Activated CD8-positive, alpha-beta memory T cell treated with anti-CD3 and anti-CD28 coated beads for 36 hours (primary cell): ENCODE measurements at regions not wholly inside any gene's neighbourhood (a gene's known extent, or its start where the extent isn't known, plus 50 kb on each side); places are given as distances from the start of the nearest gene placed in this dataset.

Experiments
- CTCF ChIA-PET: fragments of 350-600 bp; sonication (Branson Sonifier 250); formaldehyde crosslinking; loops from one replicate; lab custom pipeline; 2021; ENCODE audit warnings: antibody characterized with exemption; lab: Charles Lee
- POLR2A ChIA-PET: fragments of 350-600 bp; sonication (Branson Sonifier 250); formaldehyde crosslinking; loops from one replicate; lab custom pipeline; 2021; ENCODE audit warnings: antibody characterized with exemption; lab: Charles Lee

GRCh38 chr3:194274424-194275085 lies 76.6 kb downstream of the CPN2 start:
- ChIA-PET CTCF (no interaction called here), POLR2A (no interaction called here)

DNA sequence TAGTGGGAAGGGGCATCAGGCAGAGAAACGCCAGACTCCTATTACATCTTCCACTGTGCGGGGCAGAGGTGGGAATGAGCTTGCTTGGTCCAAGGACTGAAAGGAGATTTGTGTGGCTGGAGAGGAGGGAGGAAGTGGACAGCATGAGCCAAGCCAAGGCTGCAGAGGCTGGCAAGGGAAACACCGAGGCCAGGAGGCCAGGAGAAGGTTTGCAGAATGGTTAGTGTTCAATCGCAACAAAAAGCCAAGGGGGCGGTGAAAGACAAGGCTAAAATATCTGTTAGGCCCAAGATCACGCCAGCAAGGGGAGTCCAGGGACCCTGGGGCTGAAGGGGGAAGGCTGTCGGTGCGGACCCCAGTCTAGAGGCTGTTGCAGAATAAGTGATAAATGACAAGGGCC lies 75.8 kb downstream of the CPN2 start:
- ChIA-PET POLR2A (no interaction called here), CTCF (no interaction called here)

GRCh38 chr3:194275721-194276120 lies 75.4 kb downstream of the CPN2 start:
- ChIA-PET POLR2A (no interaction called here), CTCF (no interaction called here)

DNA sequence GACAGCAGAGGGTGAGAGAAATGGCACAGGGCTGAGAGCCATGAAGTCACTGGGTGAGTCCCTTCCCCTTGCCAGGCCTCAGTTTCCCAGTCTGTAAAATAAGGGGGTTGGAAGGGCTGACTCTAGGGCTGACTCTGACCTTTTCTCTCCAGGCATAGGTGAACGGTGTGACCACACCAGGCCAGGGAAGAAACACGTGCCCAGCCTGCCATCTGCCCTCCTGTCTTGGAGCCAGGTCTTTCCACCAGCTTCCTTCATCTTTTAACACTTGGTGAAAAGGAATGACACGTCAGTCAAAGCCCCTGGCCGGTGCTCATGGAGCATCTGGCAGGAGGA lies 74.4 kb downstream of the CPN2 start:
- ChIA-PET CTCF (no interaction called here), POLR2A (no interaction called here)

GRCh38 chr3:194277104-194277785 lies 73.9 kb downstream of the CPN2 start:
- ChIA-PET CTCF (no interaction called here), POLR2A (no interaction called here)

- ChIA-PET CTCF (no interaction called here), POLR2A (no interaction called here)
Measured at GRCh38 chr3:194277786-194278130, 73.4 kb downstream of the CPN2 start.

DNA sequence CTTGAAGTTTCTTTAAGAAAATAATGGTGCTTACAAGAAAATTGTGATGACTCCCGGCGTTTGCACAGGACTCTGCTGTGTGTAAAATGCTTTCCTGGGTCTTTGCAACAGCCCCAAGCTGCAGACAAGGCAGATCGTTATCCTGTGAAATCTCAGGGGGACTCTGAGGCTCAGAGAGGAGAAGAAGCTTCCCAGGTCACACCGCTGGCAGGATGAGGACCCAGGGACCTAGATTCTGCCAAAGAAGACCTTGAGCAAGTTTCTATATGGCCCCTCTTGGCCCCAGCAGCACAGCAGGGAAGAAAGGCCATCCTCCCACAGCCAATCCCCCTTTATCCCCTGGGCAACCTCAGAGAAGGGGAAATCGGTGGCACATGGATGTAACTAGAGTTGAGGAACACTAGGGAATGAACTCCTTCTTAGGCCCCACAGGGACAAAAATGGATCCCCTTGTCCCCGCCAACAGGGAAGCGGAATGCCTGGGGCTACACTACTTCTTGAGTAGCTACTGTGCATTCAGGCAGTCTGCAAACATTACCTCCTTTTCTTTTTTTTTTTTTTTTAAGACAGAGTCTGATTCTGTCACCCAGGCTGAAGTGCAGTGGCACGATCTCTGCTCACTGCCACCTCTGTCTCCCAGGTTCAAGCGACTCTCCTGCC lies 72.8 kb downstream of the CPN2 start:
- CTCF ChIA-PET, result no interaction called here
- POLR2A ChIA-PET, result no interaction called here

DNA sequence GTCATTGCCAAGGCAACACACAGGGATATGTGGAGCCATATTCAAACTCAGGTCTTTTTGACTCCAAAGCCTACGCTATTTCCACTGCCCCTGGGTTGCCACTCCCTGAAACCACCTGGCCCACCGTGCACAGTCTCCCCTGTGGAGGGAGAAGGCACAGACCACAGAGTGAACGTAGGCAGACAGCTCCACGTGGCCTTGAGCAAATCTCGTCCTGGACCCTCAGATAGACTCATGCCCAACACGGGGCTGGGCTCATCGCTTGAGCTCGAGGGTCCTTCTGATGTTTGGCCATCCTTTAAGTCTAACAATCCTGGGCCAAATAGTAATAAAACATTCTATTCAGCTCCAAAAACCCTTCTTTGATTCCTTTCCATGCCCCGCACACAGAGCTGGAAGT lies 72.0 kb downstream of the CPN2 start:
- ChIA-PET POLR2A (no interaction called here), CTCF (no interaction called here)

DNA sequence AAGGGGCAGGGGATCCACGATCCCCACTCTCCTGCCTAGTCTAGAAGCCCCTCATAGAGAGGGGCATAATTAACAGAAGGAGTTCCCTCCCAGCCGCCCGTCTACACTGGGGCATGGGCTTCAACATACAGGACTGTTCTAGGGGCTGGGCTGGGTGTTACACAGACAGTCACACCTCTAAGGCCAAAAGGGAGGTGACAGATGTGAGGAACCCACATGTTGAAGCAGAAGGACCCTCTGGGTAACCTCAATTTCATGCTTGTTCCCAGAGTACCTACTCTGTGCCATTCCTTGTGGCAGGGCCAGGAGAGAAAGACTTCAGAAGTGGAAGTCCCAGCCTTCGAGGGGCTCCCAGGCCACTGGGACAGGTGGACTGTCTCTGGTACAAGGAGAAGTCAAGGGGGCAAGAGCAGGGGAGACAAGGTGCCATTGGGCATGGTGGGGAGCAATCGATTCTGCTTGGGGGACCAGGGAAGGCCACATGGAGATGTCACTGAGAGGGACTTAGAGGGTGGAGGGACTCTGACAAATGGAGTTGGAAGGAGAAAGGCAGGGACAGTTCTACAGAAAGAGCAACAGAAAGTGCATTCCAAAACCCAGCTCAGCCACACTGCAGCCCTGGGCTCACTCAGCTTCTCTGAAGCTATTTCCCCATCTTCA lies 71.3 kb downstream of the CPN2 start:
- CTCF ChIA-PET, result no interaction called here
- POLR2A ChIA-PET, result no interaction called here

DNA sequence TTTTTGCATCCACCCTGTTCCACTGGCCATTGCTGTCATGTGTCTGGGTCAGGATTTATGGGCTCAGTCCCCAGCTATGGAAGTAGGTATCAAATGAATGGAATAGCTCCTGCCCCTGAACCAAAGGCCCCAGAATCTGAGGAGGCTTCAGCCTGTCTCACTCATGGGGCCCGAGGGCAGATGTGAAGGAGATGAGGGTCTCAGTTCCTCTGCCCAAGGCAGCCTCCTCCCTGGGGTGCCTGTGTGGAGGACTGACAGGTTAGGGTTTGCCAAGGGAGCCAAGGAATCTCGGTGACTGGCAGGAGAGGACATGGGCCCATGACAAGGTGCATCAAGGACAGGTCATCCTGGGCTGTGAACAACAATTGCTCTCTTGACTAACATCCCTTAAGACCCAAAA lies 70.4 kb downstream of the CPN2 start:
- ChIA-PET POLR2A (no interaction called here), CTCF (no interaction called here)

DNA sequence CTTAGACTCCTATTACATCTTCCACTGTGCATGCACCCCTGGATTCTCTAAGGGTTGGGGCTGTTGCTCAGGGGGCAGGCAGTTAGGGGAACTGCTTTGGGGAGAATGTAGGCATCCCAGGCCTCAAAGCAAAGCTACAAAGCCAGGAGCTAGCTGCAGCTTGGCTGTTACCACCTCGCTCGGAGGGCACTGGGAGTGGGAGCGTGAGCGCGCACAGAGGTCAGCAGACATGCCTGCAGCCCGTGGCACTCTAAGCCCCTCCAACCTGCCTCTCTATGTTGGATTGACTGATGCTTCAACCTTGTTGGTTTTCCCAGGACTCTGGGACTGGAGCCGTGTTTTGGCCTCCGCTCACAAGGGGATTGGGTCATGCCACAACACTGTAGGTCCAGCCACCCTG lies 69.8 kb downstream of the CPN2 start:
- POLR2A ChIA-PET, result no interaction called here
- CTCF ChIA-PET, result no interaction called here

- ChIA-PET CTCF (no interaction called here), POLR2A (no interaction called here)
Measured at GRCh38 chr3:194281766-194282165, 69.4 kb downstream of the CPN2 start.

DNA sequence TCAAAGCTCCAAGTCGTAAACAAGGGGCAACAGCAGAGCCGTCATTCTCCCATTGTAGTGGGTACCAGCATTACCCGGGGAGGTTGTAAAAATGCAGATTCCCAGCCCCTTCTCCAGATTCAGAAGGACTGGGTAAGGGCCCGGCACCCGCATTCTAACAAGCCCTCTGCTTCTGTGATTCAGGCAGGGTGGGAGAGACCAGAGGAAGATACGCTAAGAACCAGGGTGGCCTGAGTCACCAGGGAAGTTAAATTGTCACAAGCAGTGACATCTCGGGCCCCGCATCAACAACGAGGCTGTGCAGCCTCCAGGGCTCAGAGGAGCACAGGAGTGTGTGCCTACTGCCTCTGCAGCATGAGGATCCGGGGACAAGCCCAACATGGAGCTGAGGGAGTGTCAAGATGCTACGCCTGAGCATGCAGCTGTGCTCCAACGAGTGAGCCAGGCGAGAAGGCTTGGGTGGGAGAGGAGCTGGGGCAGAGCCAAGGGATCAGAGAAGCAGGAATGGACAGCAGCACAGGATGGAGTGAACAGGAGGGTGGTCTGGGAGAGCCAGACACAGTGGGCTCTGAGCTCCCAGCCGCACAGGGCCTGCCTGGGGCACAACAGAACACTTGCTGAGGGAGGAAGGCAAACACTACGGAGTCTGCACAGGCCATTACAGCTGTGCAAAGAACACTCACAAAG lies 68.5 kb downstream of the CPN2 start:
- ChIA-PET POLR2A (no interaction called here), CTCF (no interaction called here)

DNA sequence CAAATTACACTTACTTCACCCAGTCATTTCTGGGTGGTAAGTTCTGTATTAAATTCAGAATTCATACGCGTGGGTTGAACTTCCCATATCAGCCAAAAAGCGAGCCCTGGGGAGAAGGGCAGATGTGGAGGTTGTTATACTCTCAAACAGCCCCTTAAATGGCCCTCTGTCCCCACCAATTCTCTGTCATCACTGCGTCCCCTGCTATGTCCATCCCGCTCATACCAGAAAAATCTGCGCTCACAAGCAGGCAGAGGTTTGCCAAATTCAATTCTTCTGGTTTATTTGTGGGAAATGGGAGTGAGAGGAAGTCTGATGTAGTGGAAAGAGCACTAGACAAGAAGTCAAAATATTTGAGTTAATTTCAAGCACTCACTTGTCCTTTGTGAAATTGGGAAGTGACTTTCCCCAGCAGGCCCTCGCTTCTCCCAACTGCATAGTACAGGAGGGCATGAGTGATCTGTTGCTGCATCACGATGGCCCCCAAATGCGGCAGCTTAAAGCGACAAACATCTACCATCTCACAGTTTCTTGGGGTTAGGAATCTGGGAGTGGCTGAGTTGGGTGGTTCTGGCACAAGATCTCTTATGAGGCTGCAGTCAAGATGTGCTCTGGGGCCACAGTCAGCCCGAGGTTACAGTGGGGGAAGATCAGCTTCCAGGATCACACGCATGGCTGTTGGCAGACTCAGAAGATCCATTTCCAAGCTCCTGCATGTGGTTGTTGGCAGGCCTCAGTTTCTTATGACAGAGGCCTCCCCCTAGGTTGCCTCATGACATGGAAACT lies 67.7 kb downstream of the CPN2 start:
- CTCF ChIA-PET, result no interaction called here
- POLR2A ChIA-PET, result no interaction called here

DNA sequence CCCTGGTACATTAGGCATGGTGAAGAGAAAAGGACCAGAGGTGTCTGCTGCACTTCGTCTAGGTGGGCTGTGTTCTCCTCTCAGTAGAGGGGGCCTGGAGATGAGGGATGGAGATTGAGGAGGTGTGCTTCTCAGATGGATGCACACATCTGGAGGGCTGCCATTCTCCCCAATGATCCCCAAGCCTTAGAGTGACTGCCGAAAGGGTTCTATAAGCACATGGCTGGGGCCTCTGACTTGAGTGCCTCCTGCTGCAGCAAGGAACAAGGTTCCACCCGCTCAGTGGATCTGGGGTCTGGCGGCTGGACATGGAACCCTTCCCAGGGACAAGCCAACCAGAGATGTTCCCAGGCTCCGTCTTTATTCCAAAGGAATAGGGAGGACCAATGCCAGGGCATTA lies 66.8 kb downstream of the CPN2 start:
- POLR2A ChIA-PET, result no interaction called here
- CTCF ChIA-PET, result interaction anchor here (1.5 kb wide), 1 partner anchor 11 kb away, joined by 3 read pairs; no protein-coding TSS in a partner anchor

DNA sequence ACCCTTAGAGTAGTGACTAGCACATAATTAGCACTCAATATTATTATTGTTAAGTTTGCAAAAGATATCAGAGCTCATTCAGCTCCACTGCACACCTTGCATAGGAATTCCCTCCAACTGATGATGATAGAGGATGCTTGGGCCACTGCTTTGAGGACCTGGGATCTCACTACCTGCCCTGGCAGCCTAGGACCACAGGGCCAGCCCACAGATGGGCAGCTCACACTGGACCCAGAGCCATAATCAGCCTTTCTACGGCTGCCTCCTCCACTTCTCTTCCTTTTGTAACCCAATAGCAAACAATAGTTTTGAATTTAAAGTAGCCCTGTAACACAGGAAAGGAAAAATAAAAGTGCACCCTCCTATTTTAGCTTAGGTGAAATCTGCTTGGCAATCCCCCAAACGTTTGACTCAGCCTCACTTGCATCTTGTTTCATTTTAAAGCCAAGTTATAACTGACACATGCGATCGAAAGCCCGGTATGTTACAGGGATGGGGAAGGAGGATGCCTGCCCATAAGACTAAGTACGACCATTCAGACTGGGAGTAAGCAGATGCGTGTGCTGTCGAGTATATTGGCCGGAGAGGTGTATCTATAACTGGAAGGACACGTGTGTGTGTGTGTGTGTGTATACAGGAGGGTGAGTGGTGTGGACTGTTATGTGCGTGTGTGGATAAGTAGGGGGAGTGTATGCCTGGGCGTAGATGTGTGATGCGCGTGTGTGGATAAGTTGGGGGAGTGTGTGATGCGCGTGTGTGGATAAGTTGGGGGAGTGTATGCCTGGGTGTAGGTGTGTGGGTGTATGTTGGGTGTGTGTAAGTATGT lies 65.9 kb downstream of the CPN2 start:
- ChIA-PET CTCF (interaction anchor here (1.5 kb wide), 1 partner anchor 12 kb away, joined by 3 read pairs; no protein-coding TSS in a partner anchor), POLR2A (no interaction called here)

DNA sequence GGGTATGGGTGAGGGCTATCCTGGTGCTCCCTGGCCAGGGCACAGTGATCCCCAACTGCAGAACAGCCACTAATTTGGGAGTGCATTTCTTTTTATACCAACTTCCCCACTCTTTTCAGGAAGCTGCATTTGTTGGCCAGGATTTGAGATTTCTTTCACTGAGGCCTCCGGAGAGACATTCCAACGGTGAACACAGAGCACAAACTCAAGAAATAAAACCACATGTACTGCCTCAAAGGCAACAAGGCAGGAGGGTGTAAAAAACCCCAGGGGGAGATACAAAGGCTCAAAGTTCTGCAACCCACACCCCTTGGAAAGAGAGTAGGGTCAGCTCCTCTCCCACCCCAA lies 65.3 kb downstream of the CPN2 start:
- ChIA-PET POLR2A (no interaction called here), CTCF (interaction anchor here (1.5 kb wide), 1 partner anchor 12 kb away, joined by 3 read pairs; no protein-coding TSS in a partner anchor)

- CTCF ChIA-PET, result no interaction called here
- POLR2A ChIA-PET, result no interaction called here
Measured at GRCh38 chr3:194286375-194287146, 64.6 kb downstream of the CPN2 start.
